GM23338 (cell line): ENCODE measurements at regions not wholly inside any gene's neighbourhood (a gene's known extent, or its start where the extent isn't known, plus 50 kb on each side); places are given as distances from the start of the nearest gene placed in this dataset.

Source experiments
- ATAC-seq: fragments of 200-7000 bp; cut with Tn5 transposase; 3 replicates; pipeline ENCODE4 v1.9.1; 2020
- DNase-seq: peaks from one replicate; pipeline ENCODE4 v3.0.0-alpha.2; 2015; ENCODE audit warnings: low spot score
- H2AFZ ChIP-seq: fragments of 200-600 bp; sonication (generic); 2 replicates; pipeline ENCODE4 v1.8.0; 2016; ENCODE audit warnings: antibody characterized with exemption, mild to moderate bottlenecking, moderate library complexity
- H3F3A ChIP-seq: fragments of 200-600 bp; sonication (generic); replicated peaks from 2 replicates; pipeline ENCODE4 v1.8.0; 2017; ENCODE audit warnings: antibody characterized with exemption, mixed run types, low read depth
- H3K27ac ChIP-seq: fragments of 200-600 bp; sonication (generic); 2 replicates; pipeline ENCODE4 v1.6.1; 2016; ENCODE audit warnings: low read depth
- H3K27me3 ChIP-seq: fragments of 200-600 bp; sonication (generic); 2 replicates; pipeline ENCODE4 v1.8.0; 2016; ENCODE audit warnings: mild to moderate bottlenecking, mixed run types, moderate library complexity; ENCODE audit not compliant: insufficient read depth
- H3K36me3 ChIP-seq: fragments of 200-600 bp; sonication (generic); 2 replicates; pipeline ENCODE4 v1.8.0; 2016; ENCODE audit warnings: mild to moderate bottlenecking; ENCODE audit not compliant: insufficient read depth
- H3K4me1 ChIP-seq: fragments of 200-600 bp; sonication (generic); 2 replicates; pipeline ENCODE4 v1.8.0; 2016; ENCODE audit warnings: mild to moderate bottlenecking, moderate library complexity; ENCODE audit not compliant: insufficient read depth
- H3K4me2 ChIP-seq: fragments of 200-600 bp; sonication (generic); 2 replicates; pipeline ENCODE4 v1.7.1; 2017; ENCODE audit warnings: mixed run types
- H3K4me3 ChIP-seq: fragments of 200-600 bp; sonication (generic); 2 replicates; pipeline ENCODE4 v1.6.1; 2016; ENCODE audit warnings: mixed run types
- H3K79me2 ChIP-seq: fragments of 200-600 bp; sonication (generic); replicated peaks from 2 replicates; pipeline ENCODE4 v1.8.0; 2017; ENCODE audit warnings: mild to moderate bottlenecking; ENCODE audit not compliant: insufficient read depth
- H3K9me2 ChIP-seq: fragments of 200-600 bp; sonication (generic); 2 replicates; pipeline ENCODE4 v1.8.0; 2017; ENCODE audit not compliant: insufficient read depth
- H4K20me1 ChIP-seq: fragments of 200-600 bp; sonication (generic); replicated peaks from 2 replicates; pipeline ENCODE4 v1.8.0; 2017; ENCODE audit warnings: mild to moderate bottlenecking; ENCODE audit not compliant: insufficient read depth
- H3K27ac Mint-ChIP-seq: 2 replicates; pipeline ENCODE4 v1.8.0; 2020; ENCODE audit warnings: inconsistent platforms, mild to moderate bottlenecking, moderate library complexity, mixed read lengths
- H3K27me3 Mint-ChIP-seq: 3 replicates; pipeline ENCODE4 v1.8.0; 2022; ENCODE audit warnings: low read depth, mild to moderate bottlenecking, moderate library complexity, mixed read lengths, inconsistent platforms; ENCODE audit not compliant: insufficient read depth, poor library complexity
- H3K36me3 Mint-ChIP-seq: 3 replicates; pipeline ENCODE4 v1.8.0; 2021; ENCODE audit warnings: low read depth, mild to moderate bottlenecking, inconsistent platforms, moderate library complexity, mixed read lengths
- H3K4me1 Mint-ChIP-seq: 3 replicates; pipeline ENCODE4 v1.8.0; 2020; ENCODE audit warnings: mild to moderate bottlenecking, inconsistent platforms, mixed read lengths
- H3K4me3 Mint-ChIP-seq: 3 replicates; pipeline ENCODE4 v1.8.0; 2021; ENCODE audit warnings: moderate library complexity, mild to moderate bottlenecking, inconsistent platforms, mixed read lengths
- H3K9me3 Mint-ChIP-seq: 3 replicates; pipeline ENCODE4 v1.8.0; 2020; ENCODE audit warnings: moderate library complexity, mild to moderate bottlenecking, inconsistent platforms, mixed read lengths
- EZH2 ChIP-seq: fragments of 200-600 bp; sonication (generic); IDR thresholded peaks from one replicate; pipeline ENCODE4 v1.8.0; 2017; ENCODE audit warnings: antibody characterized with exemption, mild to moderate bottlenecking, low read depth; ENCODE audit not compliant: unreplicated experiment
- EZH2phosphoT487 ChIP-seq: fragments of 200-600 bp; sonication (generic); IDR thresholded peaks from one replicate; pipeline ENCODE4 v1.8.1; 2018; ENCODE audit warnings: antibody characterized with exemption; ENCODE audit not compliant: unreplicated experiment
- JUNB ChIP-seq: IDR thresholded peaks from one replicate; pipeline ENCODE4 v1.6.1; 2016; ENCODE audit warnings: antibody characterized with exemption; ENCODE audit not compliant: unreplicated experiment
- NANOG ChIP-seq: IDR thresholded peaks from 2 replicates; pipeline ENCODE4 v1.6.1; 2016; ENCODE audit warnings: antibody characterized with exemption, borderline replicate concordance
- POLR2AphosphoS5 ChIP-seq: IDR thresholded peaks from 2 replicates; pipeline ENCODE4 v1.6.1; 2016; ENCODE audit warnings: antibody characterized with exemption, low read depth
- STAT1 ChIP-seq: IDR thresholded peaks from one replicate; pipeline ENCODE4 v1.6.1; 2016; ENCODE audit warnings: antibody characterized with exemption; ENCODE audit not compliant: unreplicated experiment
- ZNF114 ChIP-seq: fragments of 250-450 bp; sonication (Bioruptor Pico); IDR thresholded peaks from 2 replicates; pipeline ENCODE4 v1.5.0; 2020; ENCODE audit warnings: mild to moderate bottlenecking, moderate library complexity
- ZNF331 ChIP-seq: fragments of 250-450 bp; sonication (Bioruptor Pico); IDR thresholded peaks from 2 replicates; pipeline ENCODE4 v1.5.0; 2020; ENCODE audit warnings: low read depth, mild to moderate bottlenecking, moderate library complexity
- TF ChIP-seq, protein P1 (sequence below): IDR thresholded peaks from 2 replicates; pipeline ENCODE4 v1.6.1; 2016; ENCODE audit warnings: antibody characterized with exemption
- TF ChIP-seq, protein P2 (sequence below), 2 experiments: fragments of 200-600 bp in 1 of 2; sonication (generic) in 1 of 2; conservative IDR thresholded peaks; 2 replicates each; pipeline versions ENCODE4 v1.5.1 to v1.6.1; 2016 to 2017; ENCODE audit warnings: antibody characterized with exemption in 2 of 2, low read depth in 2 of 2, mild to moderate bottlenecking in 2 of 2, moderate library complexity in 1 of 2
- TF ChIP-seq, protein P3 (sequence below): IDR thresholded peaks from one replicate; pipeline ENCODE4 v1.6.1; 2018; ENCODE audit warnings: antibody characterized with exemption; ENCODE audit not compliant: unreplicated experiment

DNA sequence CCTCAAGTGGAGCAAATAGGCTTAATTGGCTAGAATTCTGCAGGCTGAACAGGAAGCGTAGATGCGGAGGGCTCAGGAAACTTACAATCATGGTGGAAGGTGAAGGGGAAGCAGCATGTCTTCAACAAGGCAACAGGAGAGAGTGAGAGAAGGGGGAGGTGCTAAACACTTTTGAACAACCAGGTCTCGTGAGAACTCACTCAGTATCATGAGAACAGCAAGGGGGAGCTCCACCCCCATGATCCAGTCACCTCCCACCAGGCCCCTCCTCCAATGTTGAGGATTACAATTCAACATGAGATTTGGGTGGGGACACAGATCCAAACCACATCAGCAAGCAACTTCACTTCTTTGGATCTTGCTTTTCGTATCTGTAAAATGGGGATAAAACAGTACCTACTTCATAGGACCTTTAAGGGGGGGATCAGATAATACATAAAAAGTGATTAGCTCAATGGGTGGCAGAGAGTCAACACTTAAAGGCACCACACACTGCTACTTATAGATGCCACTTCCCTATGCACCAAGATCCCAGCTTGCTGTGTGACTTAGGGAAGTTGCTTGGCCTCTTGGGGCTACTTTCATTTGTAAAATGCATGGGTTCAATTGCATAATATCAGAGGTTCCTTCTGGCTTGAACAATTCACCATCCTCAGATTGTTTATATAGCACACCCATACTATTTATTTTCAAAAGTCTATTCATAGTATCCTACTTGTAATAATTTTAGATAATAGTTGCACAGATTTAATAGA is 184.8 kb upstream of the RPH3A start:
- TF ChIP-seq ZNF331 (CRISPR knock-in tag) (no peak), POLR2AphosphoS5 (no peak), EZH2 (no peak), NANOG (no peak)
- TF ChIP-seq, protein P1, sequence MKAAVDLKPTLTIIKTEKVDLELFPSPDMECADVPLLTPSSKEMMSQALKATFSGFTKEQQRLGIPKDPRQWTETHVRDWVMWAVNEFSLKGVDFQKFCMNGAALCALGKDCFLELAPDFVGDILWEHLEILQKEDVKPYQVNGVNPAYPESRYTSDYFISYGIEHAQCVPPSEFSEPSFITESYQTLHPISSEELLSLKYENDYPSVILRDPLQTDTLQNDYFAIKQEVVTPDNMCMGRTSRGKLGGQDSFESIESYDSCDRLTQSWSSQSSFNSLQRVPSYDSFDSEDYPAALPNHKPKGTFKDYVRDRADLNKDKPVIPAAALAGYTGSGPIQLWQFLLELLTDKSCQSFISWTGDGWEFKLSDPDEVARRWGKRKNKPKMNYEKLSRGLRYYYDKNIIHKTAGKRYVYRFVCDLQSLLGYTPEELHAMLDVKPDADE, result no peak
- TF ChIP-seq, protein P2, sequence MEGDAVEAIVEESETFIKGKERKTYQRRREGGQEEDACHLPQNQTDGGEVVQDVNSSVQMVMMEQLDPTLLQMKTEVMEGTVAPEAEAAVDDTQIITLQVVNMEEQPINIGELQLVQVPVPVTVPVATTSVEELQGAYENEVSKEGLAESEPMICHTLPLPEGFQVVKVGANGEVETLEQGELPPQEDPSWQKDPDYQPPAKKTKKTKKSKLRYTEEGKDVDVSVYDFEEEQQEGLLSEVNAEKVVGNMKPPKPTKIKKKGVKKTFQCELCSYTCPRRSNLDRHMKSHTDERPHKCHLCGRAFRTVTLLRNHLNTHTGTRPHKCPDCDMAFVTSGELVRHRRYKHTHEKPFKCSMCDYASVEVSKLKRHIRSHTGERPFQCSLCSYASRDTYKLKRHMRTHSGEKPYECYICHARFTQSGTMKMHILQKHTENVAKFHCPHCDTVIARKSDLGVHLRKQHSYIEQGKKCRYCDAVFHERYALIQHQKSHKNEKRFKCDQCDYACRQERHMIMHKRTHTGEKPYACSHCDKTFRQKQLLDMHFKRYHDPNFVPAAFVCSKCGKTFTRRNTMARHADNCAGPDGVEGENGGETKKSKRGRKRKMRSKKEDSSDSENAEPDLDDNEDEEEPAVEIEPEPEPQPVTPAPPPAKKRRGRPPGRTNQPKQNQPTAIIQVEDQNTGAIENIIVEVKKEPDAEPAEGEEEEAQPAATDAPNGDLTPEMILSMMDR (conservative IDR thresholded peaks at IDR 0.05; ENCODE audit: low read depth in 2 of 2), result peak in 1 of 2 experiments; percentile 39; a peak in 2 of 4 replicates
- Histone ChIP-seq H3F3A (no peaks in the 10 kb centered on the region), H3K27ac (no peak overlapping the region), H3K79me2 (no peaks in the 10 kb centered on the region), H3K4me3 (no peak overlapping the region), H3K9me2 (0 out of 2 replicates have a peak, but pooled peaks cover 2% of the 10 kb centered on the region), H3K4me2 (no peak overlapping the region), H3K27me3 (no peaks in the 10 kb centered on the region), H3K4me1 (peaks cover 21% of the 10 kb centered on the region), H4K20me1 (no peaks in the 10 kb centered on the region), H3K36me3 (no peaks in the 10 kb centered on the region), H2AFZ (no peak overlapping the region)
- no peaks in the 10 kb centered on the region for H3K36me3 Mint-ChIP-seq
- DNase-seq (peak; percentile 60), ATAC-seq (no peak)
- no peak overlapping the region for H3K27ac Mint-ChIP-seq
- no peaks in the 10 kb centered on the region for H3K9me3 Mint-ChIP-seq
- no peak overlapping the region for H3K4me3 Mint-ChIP-seq
- H3K4me1 Mint-ChIP-seq, result peaks cover 28% of the 10 kb centered on the region
- H3K27me3 Mint-ChIP-seq, result peaks cover 3% of the 10 kb centered on the region

DNA sequence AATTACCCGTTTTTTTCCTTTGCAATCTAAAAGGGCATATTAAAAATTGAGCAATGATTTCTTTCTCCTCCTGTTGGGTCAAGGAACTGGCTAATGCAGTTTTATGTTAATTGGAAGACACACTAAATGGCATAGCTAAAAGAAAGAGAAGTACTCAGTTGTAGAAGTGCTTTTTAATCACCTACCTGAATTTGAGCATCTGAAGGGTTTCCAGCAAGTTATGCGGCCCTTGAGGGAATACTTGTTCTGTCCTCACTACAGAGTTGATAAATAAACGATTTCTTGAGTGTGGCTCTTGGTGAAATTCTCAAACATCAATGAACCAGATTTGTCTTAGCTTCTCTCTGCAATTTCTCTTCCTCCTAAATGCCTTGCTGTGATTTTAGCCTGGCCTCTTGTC is 184.1 kb upstream of the RPH3A start:
- no peak overlapping the region for H2AFZ ChIP-seq
- DNase-seq, result no peak
- H3K4me2 ChIP-seq, result no peak overlapping the region
- no peak for ATAC-seq
- H3K4me3 Mint-ChIP-seq, result no peak overlapping the region
- H3K27ac Mint-ChIP-seq, result no peak overlapping the region
- H3K36me3 ChIP-seq, result no peaks in the 10 kb centered on the region
- no peaks in the 10 kb centered on the region for H3F3A ChIP-seq
- H3K4me1 ChIP-seq, result peaks cover 19% of the 10 kb centered on the region
- H3K9me2 ChIP-seq, result 0 out of 2 replicates have a peak, but pooled peaks cover 2% of the 10 kb centered on the region
- H3K79me2 ChIP-seq, result no peaks in the 10 kb centered on the region
- H3K36me3 Mint-ChIP-seq, result no peaks in the 10 kb centered on the region
- H3K27ac ChIP-seq, result no peak overlapping the region
- H3K27me3 Mint-ChIP-seq, result peaks cover 3% of the 10 kb centered on the region
- peaks cover 22% of the 10 kb centered on the region for H3K4me1 Mint-ChIP-seq
- no peak overlapping the region for H3K4me3 ChIP-seq
- H4K20me1 ChIP-seq, result no peaks in the 10 kb centered on the region
- H3K9me3 Mint-ChIP-seq, result no peaks in the 10 kb centered on the region
- H3K27me3 ChIP-seq, result no peaks in the 10 kb centered on the region
- no peak for TF ChIP-seq ZNF114
- TF ChIP-seq NANOG, result no peak
- no peak for TF ChIP-seq JUNB
- no peak for TF ChIP-seq STAT1
- no peak for TF ChIP-seq EZH2phosphoT487
- TF ChIP-seq, protein P3, sequence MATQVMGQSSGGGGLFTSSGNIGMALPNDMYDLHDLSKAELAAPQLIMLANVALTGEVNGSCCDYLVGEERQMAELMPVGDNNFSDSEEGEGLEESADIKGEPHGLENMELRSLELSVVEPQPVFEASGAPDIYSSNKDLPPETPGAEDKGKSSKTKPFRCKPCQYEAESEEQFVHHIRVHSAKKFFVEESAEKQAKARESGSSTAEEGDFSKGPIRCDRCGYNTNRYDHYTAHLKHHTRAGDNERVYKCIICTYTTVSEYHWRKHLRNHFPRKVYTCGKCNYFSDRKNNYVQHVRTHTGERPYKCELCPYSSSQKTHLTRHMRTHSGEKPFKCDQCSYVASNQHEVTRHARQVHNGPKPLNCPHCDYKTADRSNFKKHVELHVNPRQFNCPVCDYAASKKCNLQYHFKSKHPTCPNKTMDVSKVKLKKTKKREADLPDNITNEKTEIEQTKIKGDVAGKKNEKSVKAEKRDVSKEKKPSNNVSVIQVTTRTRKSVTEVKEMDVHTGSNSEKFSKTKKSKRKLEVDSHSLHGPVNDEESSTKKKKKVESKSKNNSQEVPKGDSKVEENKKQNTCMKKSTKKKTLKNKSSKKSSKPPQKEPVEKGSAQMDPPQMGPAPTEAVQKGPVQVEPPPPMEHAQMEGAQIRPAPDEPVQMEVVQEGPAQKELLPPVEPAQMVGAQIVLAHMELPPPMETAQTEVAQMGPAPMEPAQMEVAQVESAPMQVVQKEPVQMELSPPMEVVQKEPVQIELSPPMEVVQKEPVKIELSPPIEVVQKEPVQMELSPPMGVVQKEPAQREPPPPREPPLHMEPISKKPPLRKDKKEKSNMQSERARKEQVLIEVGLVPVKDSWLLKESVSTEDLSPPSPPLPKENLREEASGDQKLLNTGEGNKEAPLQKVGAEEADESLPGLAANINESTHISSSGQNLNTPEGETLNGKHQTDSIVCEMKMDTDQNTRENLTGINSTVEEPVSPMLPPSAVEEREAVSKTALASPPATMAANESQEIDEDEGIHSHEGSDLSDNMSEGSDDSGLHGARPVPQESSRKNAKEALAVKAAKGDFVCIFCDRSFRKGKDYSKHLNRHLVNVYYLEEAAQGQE, result no peak
